MM.1S (cell line): ENCODE measurements at regions not wholly inside any gene's neighbourhood (a gene's known extent, or its start where the extent isn't known, plus 50 kb on each side); places are given as distances from the start of the nearest gene placed in this dataset.

Experiments used
- CTCF ChIP-seq: fragments of 300-600 bp; sonication (generic); IDR thresholded peaks from 2 replicates; pipeline ENCODE4 v1.5.1; 2016; ENCODE audit warnings: antibody characterized with exemption, low read length, mixed read lengths
- EZH2 ChIP-seq: fragments of 300-600 bp; sonication (generic); optimal IDR thresholded peaks from 2 replicates; pipeline ENCODE3; 2017; ENCODE audit warnings: low read depth, mild to moderate bottlenecking, antibody characterized with exemption, low read length, mixed read lengths
- EZH2phosphoT487 ChIP-seq: fragments of 300-600 bp; sonication (generic); IDR thresholded peaks from 2 replicates; pipeline ENCODE4 v1.6.1; 2018; ENCODE audit warnings: antibody characterized with exemption, low read length

- no peak for TF ChIP-seq CTCF
- no peak for TF ChIP-seq EZH2
- TF ChIP-seq EZH2phosphoT487: no peak
Measured at GRCh38 chr4:154142664-154143063, 348.9 kb downstream of the DCHS2 start.
